ENCODE measurements at regions not wholly inside any gene's neighbourhood (a gene's known extent, or its start where the extent isn't known, plus 50 kb on each side); places are given as distances from the start of the nearest gene placed in this dataset.

DNA sequence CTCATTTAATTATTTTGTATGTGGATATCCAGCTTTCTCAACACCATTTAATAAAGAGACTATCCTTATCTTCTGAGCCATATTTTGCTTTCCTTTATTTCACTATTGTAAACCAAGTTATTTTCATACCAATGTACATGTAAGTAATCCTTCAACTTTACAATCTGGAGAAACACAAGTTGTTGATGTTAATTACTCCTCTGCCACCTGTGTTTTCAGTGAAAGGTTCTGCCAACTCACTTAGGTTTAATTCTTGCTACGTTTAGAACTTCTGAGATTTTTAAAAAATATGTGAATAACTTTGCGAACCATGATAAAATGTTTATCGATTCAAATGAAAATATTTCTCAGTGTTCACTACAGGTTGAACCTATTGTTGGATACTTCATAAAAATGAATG, 244.4 kb downstream of the CDH7 start:
- no peak overlapping the region for H3K4me3 ChIP-seq (replicated peaks; ENCODE audit: low read depth, low read length)
- TF ChIP-seq CTCF (IDR thresholded peaks at IDR 0.05; ENCODE audit: low read length, missing control alignments): no peak
- no peak for DNase-seq (ENCODE audit: low read depth)

GRCh38 chr18:65994302-65994701, 243.5 kb downstream of the CDH7 start:
- DNase-seq (ENCODE audit: low read depth): no peak
- no peak for TF ChIP-seq CTCF (IDR thresholded peaks at IDR 0.05; ENCODE audit: low read length, missing control alignments)
- no peak overlapping the region for H3K4me3 ChIP-seq (replicated peaks; ENCODE audit: low read depth, low read length)

DNA sequence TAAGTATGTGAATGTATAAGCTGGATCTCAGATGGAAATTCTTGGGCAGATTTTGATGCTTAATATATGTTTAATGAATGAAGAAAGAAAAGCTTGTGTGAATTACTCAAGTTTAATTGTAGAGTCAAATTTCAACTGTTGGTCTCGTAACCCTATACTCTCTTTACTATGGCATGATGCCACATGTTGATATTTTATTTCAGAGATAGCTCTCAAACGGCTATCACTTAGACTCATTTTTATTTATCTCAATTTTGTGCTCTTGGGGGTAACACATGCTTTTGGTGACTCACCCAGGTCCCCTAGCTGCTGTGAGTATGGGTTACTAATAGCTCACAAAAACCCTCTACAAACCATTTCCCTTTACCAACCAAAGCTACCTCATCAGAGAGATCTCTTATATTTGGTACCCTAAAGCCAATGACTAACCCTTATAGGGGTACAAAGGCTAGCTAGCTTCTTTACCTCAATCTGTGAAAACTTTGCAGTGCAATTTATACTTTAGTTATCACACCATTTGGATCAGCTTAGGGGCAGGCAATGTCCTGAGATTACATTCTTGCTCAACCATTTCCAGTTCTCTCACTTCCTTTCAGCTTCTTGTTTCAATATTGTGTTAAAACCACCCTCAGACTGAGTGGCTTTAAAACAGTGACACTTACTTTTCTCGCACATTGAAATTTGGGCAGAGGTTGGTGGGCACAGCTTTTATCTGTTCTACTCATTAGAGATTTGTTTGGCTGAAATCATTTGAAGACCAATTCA, 240.3 kb downstream of the CDH7 start:
- no peak overlapping the region for H3K4me3 ChIP-seq (replicated peaks; ENCODE audit: low read depth, low read length)
- DNase-seq (ENCODE audit: low read depth): no peak
- no peak for TF ChIP-seq CTCF (IDR thresholded peaks at IDR 0.05; ENCODE audit: low read length, missing control alignments)

DNA sequence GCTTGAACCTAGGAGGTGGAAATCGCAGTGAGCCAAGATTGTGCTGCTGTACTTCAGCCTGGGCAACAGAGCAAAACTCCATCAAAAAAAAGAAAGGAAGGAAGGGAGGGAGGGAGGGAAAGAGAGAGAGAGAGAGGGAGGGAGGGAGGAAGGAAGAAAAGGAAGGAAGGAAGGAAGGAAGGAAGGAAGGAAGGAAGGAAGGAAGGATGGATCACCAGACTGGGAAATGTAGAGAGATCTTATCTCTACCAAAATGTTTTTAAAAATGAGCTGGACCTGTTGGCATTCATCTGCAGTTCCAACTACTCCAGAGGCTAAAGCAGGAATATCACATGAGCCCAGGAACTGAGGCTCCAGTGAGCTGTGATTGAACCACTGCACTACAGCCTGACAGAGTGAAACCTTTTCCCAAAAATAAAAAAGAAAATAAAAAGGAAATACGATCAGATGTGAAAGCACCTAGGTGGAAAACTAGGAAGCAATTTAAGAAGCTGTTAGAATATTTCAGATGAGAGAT, 239.4 kb downstream of the CDH7 start:
- DNase-seq (ENCODE audit: low read depth): no peak
- no peak for TF ChIP-seq CTCF (IDR thresholded peaks at IDR 0.05; ENCODE audit: low read length, missing control alignments)
- H3K4me3 ChIP-seq (replicated peaks; ENCODE audit: low read depth, low read length): no peak overlapping the region

DNA sequence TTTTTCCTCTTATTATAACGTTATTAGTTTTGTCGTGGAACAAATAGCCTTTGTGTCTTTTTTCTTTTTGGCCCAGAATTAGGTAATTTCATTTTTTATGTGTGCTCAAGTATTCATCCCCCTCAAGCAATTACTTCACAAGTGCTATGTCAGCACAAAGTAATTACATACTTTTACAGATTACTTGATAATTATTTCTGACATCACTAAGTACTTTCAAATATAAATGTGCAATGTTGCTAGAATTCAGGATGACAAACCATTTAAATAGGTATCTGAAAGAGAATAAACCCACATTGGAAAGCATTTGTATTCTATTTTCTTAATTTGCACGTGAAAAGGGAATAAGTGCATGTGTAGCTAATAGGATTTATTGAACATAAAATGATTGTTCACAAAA, 238.2 kb downstream of the CDH7 start:
- no peak for DNase-seq (ENCODE audit: low read depth)
- no peak for TF ChIP-seq CTCF (IDR thresholded peaks at IDR 0.05; ENCODE audit: low read length, missing control alignments)
- H3K4me3 ChIP-seq (replicated peaks; ENCODE audit: low read depth, low read length): no peak overlapping the region

GRCh38 chr18:65988386-65988785, 237.6 kb downstream of the CDH7 start:
- no peak overlapping the region for H3K4me3 ChIP-seq (replicated peaks; ENCODE audit: low read depth, low read length)
- DNase-seq (ENCODE audit: low read depth): no peak
- TF ChIP-seq CTCF (IDR thresholded peaks at IDR 0.05; ENCODE audit: low read length, missing control alignments): no peak

GRCh38 chr18:65983750-65984149, 232.9 kb downstream of the CDH7 start:
- no peak for TF ChIP-seq CTCF (IDR thresholded peaks at IDR 0.05; ENCODE audit: low read length, missing control alignments)
- no peak for DNase-seq (ENCODE audit: low read depth)

More at GRCh38 chr18:65983750-65984149, 232.9 kb downstream of the CDH7 start:
- no peak overlapping the region for H3K4me3 ChIP-seq (replicated peaks; ENCODE audit: low read depth, low read length)
